MCF 10A (cell line): ENCODE measurements at regions not wholly inside any gene's neighbourhood (a gene's known extent, or its start where the extent isn't known, plus 50 kb on each side); places are given as distances from the start of the nearest gene placed in this dataset.

Experiments
- BruUV-seq: library from RNA; stranded (reverse); fragments of 400-500 nt; replicated peaks from 2 replicates; lab custom pipeline; 2021; lab: Mats Ljungman, UMichigan
- CTCF ChIA-PET: fragments of 300-600 bp; sonication (Branson Sonifier 250); formaldehyde crosslinking; extraction: SDS; loops from one replicate; lab custom pipeline; 2021; ENCODE audit warnings: antibody characterized with exemption, inconsistent platforms; lab: Yijun Ruan, JAX
- POLR2A ChIA-PET: fragments of 300-600, 350-650 bp; sonication (Branson Sonifier 250); formaldehyde crosslinking; extraction: SDS; loops from one replicate; lab custom pipeline; 2020; ENCODE audit warnings: antibody characterized with exemption, inconsistent platforms; lab: Yijun Ruan, JAX
- DNase-seq: peaks from one replicate; pipeline ENCODE4 v3.0.0-alpha.2; 2018; ENCODE audit not compliant: unreplicated experiment
- H3K27ac Mint-ChIP-seq: one replicate; pipeline ENCODE4 v1.8.0; 2022; ENCODE audit warnings: mild to moderate bottlenecking, low read depth, mixed read lengths; ENCODE audit not compliant: unreplicated experiment
- H3K27me3 Mint-ChIP-seq: one replicate; pipeline ENCODE4 v1.8.0; 2022; ENCODE audit warnings: mixed read lengths; ENCODE audit not compliant: insufficient read depth, unreplicated experiment
- H3K36me3 Mint-ChIP-seq: one replicate; pipeline ENCODE4 v1.8.0; 2022; ENCODE audit warnings: mild to moderate bottlenecking, moderate library complexity, mixed read lengths; ENCODE audit not compliant: insufficient read depth, unreplicated experiment
- H3K4me1 Mint-ChIP-seq: one replicate; pipeline ENCODE4 v1.8.0; 2022; ENCODE audit warnings: mixed read lengths; ENCODE audit not compliant: insufficient read depth, unreplicated experiment
- H3K4me3 Mint-ChIP-seq: one replicate; pipeline ENCODE4 v1.8.0; 2022; ENCODE audit warnings: mild to moderate bottlenecking, moderate library complexity, mixed read lengths; ENCODE audit not compliant: unreplicated experiment
- H3K9me3 Mint-ChIP-seq: one replicate; pipeline ENCODE4 v1.8.0; 2022; ENCODE audit warnings: mixed read lengths; ENCODE audit not compliant: unreplicated experiment
- CTCF ChIP-seq: fragments of 200-600 bp; IDR thresholded peaks from one replicate; pipeline ENCODE4 v1.8.0; 2022; ENCODE audit warnings: antibody characterized with exemption, mild to moderate bottlenecking; ENCODE audit not compliant: unreplicated experiment
- intact Hi-C: fragments of 100-400 bp; cut with micrococcal nuclease; formaldehyde crosslinking; loops from 2 replicates; pipeline ENCODE4 v1.14.1; 2022

GRCh38 chr12:97989366-97989940 is 525.9 kb upstream of the TMPO start:
- ChIA-PET CTCF (no interaction called here), POLR2A (no interaction called here)
- BruUV-seq = no TSS peak
- H3K4me1 Mint-ChIP-seq = no peaks in the 10 kb centered on the region
- peaks cover 7% of the 10 kb centered on the region for H3K9me3 Mint-ChIP-seq
- H3K27ac Mint-ChIP-seq = no peak overlapping the region
- no peaks in the 10 kb centered on the region for H3K27me3 Mint-ChIP-seq
- no peak for TF ChIP-seq CTCF
- H3K36me3 Mint-ChIP-seq = no peaks in the 10 kb centered on the region
- DNase-seq = no peak
- intact Hi-C loops = no loop called here
- H3K4me3 Mint-ChIP-seq = no peak overlapping the region

GRCh38 chr12:97994746-97995484 is 520.5 kb upstream of the TMPO start:
- H3K27ac Mint-ChIP-seq = no peak overlapping the region
- no TSS peak for BruUV-seq
- peaks cover 7% of the 10 kb centered on the region for H3K9me3 Mint-ChIP-seq
- H3K27me3 Mint-ChIP-seq = no peaks in the 10 kb centered on the region
- no peaks in the 10 kb centered on the region for H3K4me1 Mint-ChIP-seq
- no peak for DNase-seq
- no peak for TF ChIP-seq CTCF
- ChIA-PET CTCF (no interaction called here), POLR2A (no interaction called here)
- intact Hi-C loops = no loop called here
- no peaks in the 10 kb centered on the region for H3K36me3 Mint-ChIP-seq
- H3K4me3 Mint-ChIP-seq = no peak overlapping the region

GRCh38 chr12:97995559-97995958 is 519.8 kb upstream of the TMPO start:
- peaks cover 6% of the 10 kb centered on the region for H3K27me3 Mint-ChIP-seq
- H3K4me1 Mint-ChIP-seq = no peaks in the 10 kb centered on the region
- no peak for DNase-seq
- intact Hi-C loops = no loop called here
- CTCF ChIA-PET = no interaction called here
- TF ChIP-seq CTCF = no peak
- no peak overlapping the region for H3K4me3 Mint-ChIP-seq
- H3K36me3 Mint-ChIP-seq = no peaks in the 10 kb centered on the region
- no TSS peak for BruUV-seq
- peaks cover 7% of the 10 kb centered on the region for H3K9me3 Mint-ChIP-seq
- POLR2A ChIA-PET = no interaction called here
- no peak overlapping the region for H3K27ac Mint-ChIP-seq

GRCh38 chr12:98001430-98001829 is 514.0 kb upstream of the TMPO start:
- Mint-ChIP-seq H3K27ac (no peak overlapping the region), H3K4me1 (no peaks in the 10 kb centered on the region), H3K4me3 (no peak overlapping the region), H3K27me3 (peaks cover 22% of the 10 kb centered on the region), H3K9me3 (no peaks in the 10 kb centered on the region), H3K36me3 (no peaks in the 10 kb centered on the region)
- DNase-seq = no peak
- ChIA-PET POLR2A (no interaction called here), CTCF (no interaction called here)
- intact Hi-C loops = loop anchor here (5.0 to 10.0 kb wide), 3 partner anchors 284 to 1427 kb away; partner anchors contain the start of gene APAF1
- BruUV-seq = no TSS peak
- no peak for TF ChIP-seq CTCF
